HG02759 (cell line): ENCODE measurements at regions not wholly inside any gene's neighbourhood (a gene's known extent, or its start where the extent isn't known, plus 50 kb on each side); places are given as distances from the start of the nearest gene placed in this dataset.
A peak's percentile ranks its signal among the peaks of the same experiment; 100 is the strongest.
"Not testable (repeated sequence)": the region's sequence is repeated elsewhere in the genome, so short reads cannot be mapped to it uniquely, and the experiment has no call there.

Source experiments
- ATAC-seq: cut with Tn5 transposase; IDR thresholded peaks from one replicate; pipeline ENCODE4 v1.9.1; 2021; ENCODE audit warnings: mild to moderate bottlenecking, moderate library complexity; ENCODE audit not compliant: unreplicated experiment

DNA sequence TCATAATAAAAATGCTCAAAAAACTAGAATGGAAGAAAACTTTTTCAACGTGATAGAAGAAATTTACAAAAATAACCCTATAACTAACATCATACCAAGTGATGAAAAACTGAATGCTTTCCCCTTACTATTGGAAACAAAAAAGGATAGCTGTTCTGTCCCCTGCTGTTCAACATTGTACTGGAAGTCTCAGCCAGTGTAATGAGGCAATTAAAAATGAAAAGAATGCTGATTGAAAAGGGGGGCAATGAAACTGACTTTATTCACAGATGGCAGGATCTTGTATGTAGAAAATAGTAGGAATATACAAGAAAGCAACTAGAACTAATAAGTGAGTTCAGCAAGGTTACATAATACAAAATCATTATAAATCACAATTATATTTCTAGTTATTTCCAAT, 337.9 kb upstream of the KITLG start:
- ATAC-seq: no peak

- ATAC-seq: no peak
These were observed 334.7 kb upstream of the KITLG start for GRCh38 chr12:88914967-88915366.

DNA sequence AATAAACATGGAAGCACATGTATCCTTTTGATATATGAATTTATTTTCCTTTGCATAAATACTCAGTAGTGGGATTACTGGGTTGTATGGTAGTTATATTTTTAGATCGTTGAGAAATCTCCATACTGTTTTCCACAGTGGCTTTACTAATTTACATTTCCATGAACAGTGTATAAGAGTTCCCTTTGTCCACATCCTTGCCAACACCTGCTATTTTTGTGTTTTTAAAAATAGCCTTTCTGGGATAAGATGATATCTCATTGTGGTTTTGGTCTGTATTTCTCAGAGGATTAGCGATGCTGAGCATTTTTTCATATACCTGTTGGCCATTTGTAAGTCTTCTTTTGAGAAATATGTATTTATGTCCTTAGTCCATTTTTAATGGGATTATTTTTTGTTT, 329.2 kb upstream of the KITLG start:
- no peak for ATAC-seq

GRCh38 chr12:88908345-88908744, 328.1 kb upstream of the KITLG start:
- ATAC-seq: no peak

GRCh38 chr12:88904705-88905104, 324.4 kb upstream of the KITLG start:
- ATAC-seq: no peak

- ATAC-seq: no peak
These were observed 323.1 kb upstream of the KITLG start for GRCh38 chr12:88903333-88903732.

DNA sequence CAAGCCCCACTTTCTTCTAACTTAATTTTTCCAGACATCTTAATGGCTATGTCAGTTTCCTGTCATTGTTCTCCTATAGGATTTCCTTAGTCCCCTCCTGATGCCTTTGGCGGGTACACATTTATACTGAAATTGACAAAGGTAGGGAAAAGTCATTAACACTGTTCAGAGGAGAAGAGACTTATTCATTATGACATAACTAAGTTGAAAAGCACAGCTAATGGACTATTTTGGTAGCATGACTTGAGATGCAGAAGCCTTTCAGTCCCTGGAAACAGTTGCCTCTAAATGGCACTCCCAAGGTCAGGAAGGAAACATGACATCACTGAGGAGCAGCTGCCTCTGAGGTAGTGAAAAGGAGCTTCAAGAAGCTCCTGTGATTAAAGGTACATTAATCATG, 317.5 kb upstream of the KITLG start:
- no peak for ATAC-seq

GRCh38 chr12:88896958-88897357, 316.7 kb upstream of the KITLG start:
- no peak for ATAC-seq

DNA sequence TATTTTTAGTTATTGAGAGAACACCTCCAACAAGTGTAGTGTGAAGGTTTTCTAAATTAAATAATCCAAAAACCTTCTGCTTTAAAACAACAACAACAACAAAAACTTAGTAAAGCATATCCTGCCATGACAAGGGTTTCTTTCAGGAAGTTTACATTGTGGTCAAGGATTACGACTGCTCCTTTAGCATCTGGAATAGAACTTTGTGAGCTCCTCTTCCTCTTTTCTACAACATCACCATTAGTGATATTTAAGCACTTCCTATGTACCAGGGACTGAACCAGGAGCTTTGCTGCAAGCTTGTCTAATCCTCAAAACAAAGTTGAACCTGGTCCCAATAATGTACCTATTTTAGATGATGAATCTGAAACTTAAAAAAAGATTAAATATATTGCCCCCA, 315.4 kb upstream of the KITLG start:
- no peak for ATAC-seq

- no peak for ATAC-seq
These were observed 313.5 kb upstream of the KITLG start for GRCh38 chr12:88893801-88894200.

GRCh38 chr12:88891434-88891833, 311.2 kb upstream of the KITLG start:
- not testable (repeated sequence) for ATAC-seq

DNA sequence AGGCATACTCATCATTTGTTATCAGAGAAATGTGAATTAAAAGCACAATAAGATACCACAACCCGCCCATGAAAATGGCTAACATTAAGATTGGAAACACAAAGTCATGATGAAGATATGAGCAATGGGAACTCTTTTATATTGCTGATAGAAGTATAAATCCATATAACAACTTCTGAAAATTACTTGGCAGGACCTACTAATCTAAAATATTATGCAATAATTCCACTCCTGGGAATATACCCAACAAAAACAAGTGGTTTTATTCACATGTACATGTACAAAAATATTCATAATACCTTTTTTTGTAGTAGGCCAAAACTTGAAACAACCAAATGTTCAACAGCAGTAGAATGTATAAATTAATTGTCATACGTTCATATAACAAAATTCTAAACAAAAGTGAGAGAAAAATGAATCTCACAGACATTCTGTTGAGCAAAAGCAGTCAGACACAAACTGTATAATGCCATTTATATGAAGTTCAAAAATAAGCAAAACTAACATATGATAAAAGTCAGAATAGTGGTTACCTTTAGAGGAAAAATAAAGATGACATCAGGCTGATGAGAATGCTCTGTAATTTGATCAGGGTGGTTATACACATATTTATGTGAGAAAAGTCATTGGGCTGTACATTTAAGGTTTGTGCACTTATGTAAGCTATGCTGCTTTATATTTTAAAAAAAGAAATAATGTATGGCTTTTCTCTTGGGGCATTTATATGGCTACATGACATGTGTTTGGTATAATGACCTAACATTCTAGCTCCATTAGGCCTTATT, 309.2 kb upstream of the KITLG start:
- ATAC-seq: no peak

DNA sequence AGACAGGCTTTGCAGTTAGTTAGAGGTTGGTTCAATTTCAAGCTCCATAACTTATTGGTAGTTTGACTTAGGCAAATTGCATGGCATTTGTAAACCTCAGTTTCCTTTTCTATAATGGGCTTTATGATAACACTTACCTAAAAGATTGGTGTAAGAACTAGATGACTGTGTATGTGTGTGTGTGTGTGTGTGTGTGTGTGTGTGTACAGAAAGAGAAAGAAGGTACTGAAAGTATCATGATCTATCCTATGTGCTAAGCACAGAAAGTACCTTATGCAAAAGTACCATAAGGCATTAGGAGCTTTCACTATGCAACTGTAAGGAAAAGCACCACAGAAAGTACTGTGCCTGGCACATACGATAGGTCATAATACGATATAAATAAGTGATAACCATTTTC, 304.3 kb upstream of the KITLG start:
- ATAC-seq: peak; percentile 79

DNA sequence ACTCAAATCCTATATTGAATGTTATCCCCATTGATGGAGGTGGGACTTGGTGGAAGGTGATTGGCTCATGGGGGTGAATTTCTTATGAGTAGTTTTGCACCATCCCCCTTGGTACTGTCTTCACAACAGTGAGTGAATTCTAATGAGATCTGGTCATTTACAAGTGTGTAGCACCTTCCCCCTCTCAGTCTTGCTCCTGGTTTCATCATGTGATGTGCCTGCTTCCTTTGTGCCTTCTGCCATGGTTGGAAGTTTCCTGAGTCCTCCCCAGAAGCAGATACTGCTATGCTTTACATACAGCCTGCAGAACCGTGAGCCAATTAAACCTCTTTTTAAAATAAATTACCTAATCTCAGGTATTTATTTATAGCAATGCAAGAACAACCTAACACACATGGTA, 302.4 kb upstream of the KITLG start:
- no peak for ATAC-seq

GRCh38 chr12:88880051-88880450, 299.8 kb upstream of the KITLG start:
- no peak for ATAC-seq

DNA sequence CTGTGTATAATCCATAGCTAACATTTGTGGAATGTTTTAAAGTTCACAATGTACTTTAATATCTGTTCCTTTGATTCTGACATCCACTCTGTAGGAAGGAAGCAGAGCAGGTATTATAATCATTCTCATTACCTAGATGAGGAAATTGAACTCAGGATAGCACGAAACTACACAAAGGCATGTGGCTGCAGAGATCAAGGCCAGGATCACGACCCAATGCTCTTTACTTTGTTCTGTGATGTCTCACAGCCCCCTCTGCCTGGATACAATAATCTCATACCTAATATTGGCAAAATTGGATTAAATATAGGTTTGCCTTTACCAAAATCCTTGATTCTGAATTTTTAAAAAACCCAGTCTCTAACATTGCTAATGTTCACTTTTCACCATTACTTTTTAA, 298.0 kb upstream of the KITLG start:
- ATAC-seq: no peak

DNA sequence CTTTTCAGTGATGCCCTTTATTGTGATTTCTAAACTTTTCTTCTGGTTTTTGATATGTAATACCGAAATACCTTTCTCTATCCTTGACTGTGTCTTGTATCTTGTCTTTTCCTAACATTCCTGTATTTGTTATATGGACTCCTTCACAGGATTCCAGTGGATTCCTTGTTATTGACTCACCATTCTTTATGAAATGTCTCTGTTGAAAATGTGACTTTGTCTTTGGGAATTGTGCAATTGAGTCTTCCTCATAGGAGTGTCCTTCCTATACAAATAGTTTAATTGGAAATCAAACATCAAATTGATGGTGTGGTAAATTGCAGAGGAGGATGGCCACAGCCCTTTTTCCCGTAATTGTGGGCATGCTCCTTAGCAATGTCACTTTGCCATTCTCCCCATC, 296.6 kb upstream of the KITLG start:
- no peak for ATAC-seq

GRCh38 chr12:88870000-88870737, 289.9 kb upstream of the KITLG start:
- ATAC-seq: peak; percentile 43

GRCh38 chr12:88868050-88868449, 287.8 kb upstream of the KITLG start:
- no peak for ATAC-seq

DNA sequence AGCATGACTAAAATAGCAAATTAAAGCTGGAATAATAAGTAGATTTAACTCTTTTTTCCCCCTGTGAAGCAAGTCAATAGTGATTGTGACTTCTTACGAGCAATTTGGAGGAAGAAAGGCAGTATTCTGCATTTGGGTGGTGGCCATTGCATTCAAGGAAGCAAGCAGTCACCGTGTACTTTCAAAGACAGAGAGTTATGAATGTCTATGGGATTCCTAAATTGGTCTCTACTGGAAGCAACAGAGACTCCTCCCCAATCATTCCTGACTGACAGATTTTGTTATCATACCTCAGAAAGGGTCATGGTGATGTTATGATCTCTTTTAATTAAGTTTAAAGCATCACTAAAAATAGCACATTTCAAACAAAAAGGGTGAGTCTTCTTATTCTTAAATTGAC, 287.2 kb upstream of the KITLG start:
- ATAC-seq: no peak

- ATAC-seq: no peak
These were observed 286.6 kb upstream of the KITLG start for GRCh38 chr12:88866881-88867280.

GRCh38 chr12:88865537-88865936, 285.3 kb upstream of the KITLG start:
- no peak for ATAC-seq
